GM18511 (cell line): ENCODE measurements at regions not wholly inside any gene's neighbourhood (a gene's known extent, or its start where the extent isn't known, plus 50 kb on each side); places are given as distances from the start of the nearest gene placed in this dataset.
"Not testable (repeated sequence)": the region's sequence is repeated elsewhere in the genome, so short reads cannot be mapped to it uniquely, and the experiment has no call there.

Source experiments
- ATAC-seq: cut with Tn5 transposase; IDR thresholded peaks from one replicate; pipeline ENCODE4 v1.9.1; 2021; ENCODE audit warnings: mild to moderate bottlenecking, moderate library complexity; ENCODE audit not compliant: unreplicated experiment

DNA sequence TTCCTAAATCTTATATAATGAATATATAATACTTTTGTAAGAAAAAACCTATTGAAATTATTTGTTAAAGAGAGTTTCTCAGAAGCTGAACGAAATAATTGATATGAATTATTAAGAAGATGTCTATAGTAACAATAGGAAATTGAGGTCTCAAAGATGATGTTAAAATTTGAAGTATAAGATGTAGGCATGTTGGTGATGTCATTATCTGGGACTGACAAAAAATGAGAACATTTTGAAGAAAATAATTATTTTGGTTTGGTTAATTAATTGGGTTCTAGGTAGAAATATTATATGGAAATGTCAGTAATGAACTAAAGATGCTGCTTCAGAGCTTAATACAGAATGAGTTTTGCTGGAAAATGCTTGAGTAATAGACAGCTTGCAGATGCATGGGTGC, 501.4 kb upstream of the ST8SIA4 start:
- no peak for ATAC-seq

DNA sequence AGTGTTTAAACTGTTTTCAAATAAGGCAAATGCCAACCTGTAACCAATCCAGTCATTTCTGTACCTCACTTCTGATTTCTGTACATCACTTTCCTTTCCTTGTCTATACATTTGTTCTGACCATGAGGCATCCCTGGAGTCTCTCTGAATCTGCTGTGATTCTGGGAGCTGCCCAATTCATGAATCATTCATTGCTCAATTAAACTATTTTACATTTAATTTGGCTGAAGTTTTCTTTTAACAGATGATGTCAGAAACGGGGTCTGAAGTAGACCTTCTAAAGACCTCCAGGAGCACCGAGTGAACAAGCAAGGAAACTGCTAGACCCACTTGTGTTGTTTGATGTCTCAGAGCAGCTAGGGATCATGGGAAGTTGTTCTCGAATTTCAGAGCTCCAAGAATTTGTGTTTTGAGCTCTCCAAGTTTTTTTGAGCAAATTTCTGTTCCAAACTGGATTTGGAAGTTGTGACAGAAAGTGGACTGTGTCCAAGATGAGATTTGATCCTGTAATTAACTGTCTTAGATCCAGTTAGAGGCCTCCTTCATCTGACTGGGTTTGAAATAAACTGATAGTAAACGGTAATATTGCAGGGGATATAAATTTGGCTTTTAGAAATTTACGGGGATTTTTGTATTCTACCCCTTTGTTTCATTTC, 490.8 kb upstream of the ST8SIA4 start:
- ATAC-seq = no peak

- peak; percentile 60 for ATAC-seq
These were observed 487.2 kb upstream of the ST8SIA4 start for GRCh38 chr5:101390151-101390908.

DNA sequence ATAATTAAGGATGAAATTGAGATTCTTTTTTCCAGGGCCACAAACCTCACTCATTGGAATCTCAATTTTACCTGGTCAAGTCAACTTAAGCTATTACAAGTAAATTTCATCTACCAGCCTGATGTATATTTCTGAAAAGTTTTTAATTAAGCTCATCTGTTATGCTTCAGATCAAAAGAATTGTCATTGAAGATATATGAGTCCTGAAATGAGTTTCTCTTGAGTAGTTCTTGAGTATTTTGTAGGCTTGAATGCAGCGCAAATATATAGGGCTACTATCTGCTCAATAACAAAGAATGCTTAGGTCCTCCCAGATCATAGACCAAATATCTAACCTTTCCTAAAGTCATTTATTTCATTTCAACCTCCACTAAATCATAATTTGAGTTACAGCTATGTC, 482.2 kb upstream of the ST8SIA4 start:
- ATAC-seq = no peak

GRCh38 chr5:101370181-101370580, 467.1 kb upstream of the ST8SIA4 start:
- ATAC-seq = no peak

DNA sequence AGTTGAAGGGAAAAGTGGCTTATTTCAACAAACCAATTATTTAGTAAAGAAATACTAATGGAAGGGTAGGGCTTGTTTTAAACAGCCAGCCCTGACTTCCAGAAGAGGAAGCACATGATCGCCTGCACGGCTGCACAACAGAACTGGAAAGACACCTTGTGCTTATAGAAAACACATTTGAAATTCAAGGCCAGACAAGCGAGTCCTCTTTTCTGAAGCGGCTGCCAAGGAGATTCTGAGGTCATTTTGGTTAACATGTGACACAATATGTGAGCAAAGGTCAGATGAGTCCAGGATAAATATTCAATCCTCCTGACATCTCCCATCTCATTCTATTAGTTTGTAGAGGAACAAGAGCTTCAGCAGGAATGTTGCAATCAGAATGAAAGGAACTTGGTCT, 461.4 kb upstream of the ST8SIA4 start:
- ATAC-seq = no peak

DNA sequence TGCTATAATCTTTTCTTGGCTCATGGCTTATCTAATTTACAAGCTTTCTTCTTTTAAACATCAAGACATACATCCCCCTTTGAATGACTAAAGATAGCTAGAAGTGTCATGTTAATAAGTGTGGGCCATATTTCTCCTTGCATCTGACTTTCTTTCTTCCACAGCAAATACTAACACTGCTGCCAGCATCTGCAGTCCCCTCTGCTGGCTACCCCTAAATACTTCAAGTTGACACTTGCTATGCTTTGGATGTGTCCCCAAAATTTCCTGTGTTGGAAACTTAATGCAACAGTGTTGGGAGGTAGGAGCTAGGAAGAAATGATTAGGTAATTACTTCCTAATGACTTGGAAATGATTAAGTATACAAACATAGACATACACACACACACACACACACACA, 459.0 kb upstream of the ST8SIA4 start:
- no peak for ATAC-seq

- ATAC-seq = peak; percentile 88
These were observed 443.8 kb upstream of the ST8SIA4 start for GRCh38 chr5:101346906-101347305.

- peak; percentile 6 for ATAC-seq
These were observed 443.4 kb upstream of the ST8SIA4 start for GRCh38 chr5:101346447-101346846.

DNA sequence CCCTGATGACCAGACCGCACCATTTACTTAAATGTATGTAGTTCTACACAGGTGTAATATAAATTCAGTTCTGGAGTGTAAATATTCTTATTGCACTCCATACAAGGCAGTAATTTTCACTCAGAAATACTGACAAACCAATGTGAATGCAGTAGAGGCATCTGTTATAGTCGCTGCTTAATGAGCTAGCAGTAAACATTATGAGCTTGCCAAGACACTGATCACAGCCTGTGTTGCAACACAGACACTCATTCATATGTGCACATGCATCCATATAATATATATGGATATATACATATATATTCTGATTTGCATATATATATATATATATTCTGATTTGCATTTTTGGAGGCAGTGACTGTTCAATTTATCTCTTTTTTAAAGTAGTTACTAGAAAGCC, 435.1 kb upstream of the ST8SIA4 start:
- ATAC-seq = no peak

DNA sequence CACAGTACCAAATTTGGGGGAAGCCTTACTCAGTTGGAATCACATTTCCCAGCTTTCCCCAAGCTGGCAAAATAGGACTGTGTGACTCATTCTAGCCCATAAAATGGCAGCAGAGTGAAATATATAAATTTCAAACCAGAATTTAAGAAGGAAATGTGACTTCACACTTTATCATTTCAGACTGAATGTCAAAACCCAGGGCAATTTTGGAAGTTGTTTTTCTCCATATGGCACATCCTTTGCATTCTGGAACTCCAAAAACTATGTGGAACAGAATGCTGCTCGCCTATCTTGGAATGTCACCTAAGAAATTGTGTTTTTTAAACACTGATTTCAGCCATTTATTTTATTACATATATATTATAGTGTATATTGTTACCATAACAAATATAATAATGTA, 424.7 kb upstream of the ST8SIA4 start:
- ATAC-seq = no peak

DNA sequence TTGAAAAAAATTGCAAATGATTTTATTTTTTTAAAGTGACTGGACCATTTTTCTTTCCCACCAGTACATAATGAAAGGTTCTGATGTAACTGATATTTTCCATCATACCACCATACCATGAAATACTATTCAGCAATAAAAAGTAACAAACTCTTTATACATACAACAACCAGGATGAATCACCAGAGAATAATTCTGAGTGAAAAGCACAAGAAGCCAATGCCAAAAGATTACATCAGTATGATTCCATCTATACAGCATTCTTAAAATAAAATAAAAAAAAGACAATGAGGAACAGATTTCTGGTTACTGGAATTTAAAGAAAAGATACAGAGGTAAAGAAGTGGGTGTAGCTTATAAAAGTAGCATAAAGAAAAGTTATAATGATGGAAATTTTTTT, 423.7 kb upstream of the ST8SIA4 start:
- ATAC-seq = no peak

- ATAC-seq = not testable (repeated sequence)
These were observed 413.3 kb upstream of the ST8SIA4 start for GRCh38 chr5:101316401-101316800.

DNA sequence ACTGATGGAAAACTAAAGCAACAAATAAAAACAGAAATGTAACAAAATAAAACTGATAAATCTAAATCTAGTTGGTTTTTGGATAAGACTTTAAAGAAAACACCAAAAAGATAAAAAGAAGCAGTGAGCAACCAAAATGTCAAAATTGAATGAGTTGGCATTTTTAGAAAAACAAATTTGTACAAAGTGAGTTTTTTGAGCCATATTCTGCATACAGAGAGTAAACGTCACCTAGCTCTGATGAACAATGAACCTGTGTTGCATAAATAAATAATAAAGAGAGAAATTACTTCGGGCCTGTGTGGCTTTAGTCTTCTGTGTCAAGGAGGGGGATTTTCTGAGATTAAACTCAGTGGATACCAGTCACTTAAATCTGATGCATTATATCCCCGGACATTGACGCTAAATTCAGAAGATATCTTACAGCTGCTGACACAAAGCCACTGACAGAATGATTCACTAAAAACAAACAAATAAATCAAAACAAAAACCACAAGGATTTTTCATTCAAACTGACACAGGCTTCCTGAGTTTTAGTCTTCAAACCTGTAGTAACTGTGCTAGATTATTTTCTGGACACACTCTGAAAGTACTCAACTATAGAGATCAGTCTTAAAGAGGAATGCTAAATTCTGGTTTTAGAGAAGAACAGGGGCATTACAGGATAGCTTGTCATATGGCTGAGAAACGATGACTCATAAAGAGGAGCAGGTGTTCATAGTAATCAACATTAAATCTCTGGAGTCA, 403.5 kb upstream of the ST8SIA4 start:
- no peak for ATAC-seq

DNA sequence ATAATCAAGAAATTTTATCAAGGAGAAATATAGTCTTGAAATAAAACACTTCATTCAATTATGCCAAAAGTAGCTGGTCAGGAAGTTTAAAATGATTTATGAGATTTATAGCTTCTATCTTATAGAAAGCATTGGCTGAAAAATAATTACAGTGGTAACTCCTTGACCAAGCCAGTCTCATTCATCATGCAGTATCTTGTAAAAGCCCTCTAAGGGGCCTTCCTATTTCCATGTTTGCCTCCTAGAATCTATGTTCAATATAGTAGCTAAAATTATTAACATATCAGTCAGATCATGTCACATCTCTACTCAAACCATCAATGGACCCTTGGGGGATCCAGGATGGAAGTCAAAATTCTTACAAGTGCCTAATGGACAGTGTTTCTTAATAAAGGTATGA, 393.4 kb upstream of the ST8SIA4 start:
- no peak for ATAC-seq

DNA sequence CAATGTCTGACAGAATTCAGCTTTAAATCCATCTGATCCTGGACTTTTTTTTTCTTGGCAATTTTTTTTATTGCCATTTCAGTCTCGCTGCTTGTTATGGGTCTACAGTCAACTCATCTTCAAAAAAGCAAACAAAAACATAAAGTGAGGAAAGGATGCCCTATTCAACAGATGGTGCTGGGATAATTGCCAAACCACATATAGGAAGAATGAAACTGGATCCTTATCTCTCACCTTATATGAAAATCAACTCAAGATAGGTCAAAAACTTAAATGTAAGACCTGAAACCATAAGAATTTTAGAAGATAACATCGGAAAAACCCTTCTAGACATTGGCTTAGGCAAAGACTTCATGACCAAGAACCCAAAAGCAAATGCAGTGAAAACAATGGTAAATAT, 389.1 kb upstream of the ST8SIA4 start:
- ATAC-seq = no peak

- not testable (repeated sequence) for ATAC-seq
These were observed 387.7 kb upstream of the ST8SIA4 start for GRCh38 chr5:101290761-101291160.

DNA sequence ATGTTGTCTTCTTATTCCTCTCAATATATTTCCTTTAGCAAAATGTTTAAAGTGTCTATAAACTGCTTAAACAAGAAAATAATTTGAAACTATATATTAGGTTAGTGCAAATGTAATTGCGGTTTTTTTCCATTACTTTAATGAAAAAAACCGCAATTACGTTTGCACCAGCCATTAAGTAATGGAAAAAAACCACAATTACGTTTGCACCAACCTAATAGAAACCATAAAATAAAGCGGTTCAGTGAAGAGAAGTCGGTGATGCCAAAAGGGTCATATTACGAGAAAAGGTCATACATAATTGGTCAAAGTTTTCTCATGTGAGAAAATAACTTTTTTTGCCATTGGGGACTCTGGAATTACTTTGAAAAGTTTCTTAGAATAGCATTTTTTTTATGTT, 385.6 kb upstream of the ST8SIA4 start:
- ATAC-seq = no peak

- no peak for ATAC-seq
These were observed 381.8 kb upstream of the ST8SIA4 start for GRCh38 chr5:101284736-101285375.

GRCh38 chr5:101283938-101284337, 380.9 kb upstream of the ST8SIA4 start:
- not testable (repeated sequence) for ATAC-seq

DNA sequence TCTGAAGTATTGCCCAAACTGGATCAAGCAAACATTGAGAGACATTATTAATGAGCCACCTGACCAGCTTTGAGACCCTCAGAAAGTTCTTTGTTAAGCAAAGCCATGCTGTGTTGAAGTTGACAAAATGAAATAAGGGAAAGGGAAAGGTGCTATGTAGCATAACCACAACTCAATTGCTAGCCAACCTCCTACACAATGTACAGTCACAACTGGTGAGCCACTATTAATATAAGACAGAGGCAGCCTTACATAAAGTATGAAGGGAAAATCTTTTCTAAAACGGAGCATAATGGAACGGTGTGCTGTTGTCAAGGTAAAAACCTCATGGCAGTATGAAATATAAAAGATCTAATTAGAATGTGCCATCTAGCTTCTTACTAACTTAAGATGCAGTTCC, 375.8 kb upstream of the ST8SIA4 start:
- ATAC-seq = no peak
